HEK293 (cell line): ENCODE measurements at regions not wholly inside any gene's neighbourhood (a gene's known extent, or its start where the extent isn't known, plus 50 kb on each side); places are given as distances from the start of the nearest gene placed in this dataset.

Source experiments
- ATF2 ChIP-seq: fragments of 450-650 bp; formaldehyde crosslinking; IDR thresholded peaks from 2 replicates; pipeline ENCODE4 v1.5.1; 2016; ENCODE audit warnings: missing biosample characterization, missing genetic modification characterization, low read depth
- BCL11A ChIP-seq: fragments of 450-650 bp; formaldehyde crosslinking; IDR thresholded peaks from 2 replicates; pipeline ENCODE4 v1.5.1; 2016; ENCODE audit warnings: low read depth, missing biosample characterization, missing genetic modification characterization
- CTCF ChIP-seq: fragments of 450-650 bp; formaldehyde crosslinking; IDR thresholded peaks from 2 replicates; pipeline ENCODE4 v1.5.1; 2016; ENCODE audit warnings: missing biosample characterization, missing genetic modification characterization
- SP2 ChIP-seq: fragments of 450-650 bp; formaldehyde crosslinking; IDR thresholded peaks from 2 replicates; pipeline ENCODE4 v1.5.1; 2016; ENCODE audit warnings: missing biosample characterization, missing genetic modification characterization
- ZBTB26 ChIP-seq: fragments of 450-650 bp; formaldehyde crosslinking; optimal IDR thresholded peaks from 2 replicates; pipeline ENCODE3; 2016; ENCODE audit warnings: missing biosample characterization, mild to moderate bottlenecking, missing genetic modification characterization
- ZBTB44 ChIP-seq: fragments of 450-650 bp; IDR thresholded peaks from 2 replicates; pipeline ENCODE4 v1.5.1; 2018; ENCODE audit warnings: missing biosample characterization, mild to moderate bottlenecking, missing genetic modification characterization
- ZEB2 ChIP-seq: fragments of 450-650 bp; formaldehyde crosslinking; IDR thresholded peaks from 2 replicates; pipeline ENCODE4 v1.5.1; 2016; ENCODE audit warnings: missing biosample characterization, missing genetic modification characterization
- ZNF132 ChIP-seq: fragments of 450-650 bp; formaldehyde crosslinking; IDR thresholded peaks from 2 replicates; pipeline ENCODE4 v1.5.1; 2017; ENCODE audit warnings: missing biosample characterization, missing genetic modification characterization, borderline replicate concordance
- ZNF184 ChIP-seq: fragments of 450-650 bp; IDR thresholded peaks from 2 replicates; pipeline ENCODE4 v1.5.1; 2018; ENCODE audit warnings: missing biosample characterization, mild to moderate bottlenecking, missing genetic modification characterization
- ZNF366 ChIP-seq: fragments of 450-650 bp; formaldehyde crosslinking; conservative IDR thresholded peaks from 2 replicates; pipeline ENCODE4 v1.5.1; 2016; ENCODE audit warnings: missing biosample characterization, missing genetic modification characterization
- ZNF488 ChIP-seq: fragments of 450-650 bp; formaldehyde crosslinking; IDR thresholded peaks from 2 replicates; pipeline ENCODE4 v1.5.1; 2016; ENCODE audit warnings: missing biosample characterization, missing genetic modification characterization
- ZNF560 ChIP-seq: fragments of 450-650 bp; formaldehyde crosslinking; IDR thresholded peaks from 2 replicates; pipeline ENCODE4 v1.5.1; 2017; ENCODE audit warnings: missing biosample characterization, missing genetic modification characterization, borderline replicate concordance
- ZNF658 ChIP-seq: fragments of 450-650 bp; formaldehyde crosslinking; IDR thresholded peaks from 2 replicates; pipeline ENCODE4; 2016; ENCODE audit warnings: missing biosample characterization, missing genetic modification characterization
- ZNF830 ChIP-seq: fragments of 450-650 bp; IDR thresholded peaks from 2 replicates; pipeline ENCODE4 v1.5.0; 2018; ENCODE audit warnings: missing biosample characterization, missing genetic modification characterization, low read depth, mild to moderate bottlenecking, moderate library complexity

- TF ChIP-seq CTCF (tag by site-specific recombination) (no peak), ATF2 (no peak), ZNF488 (tag by site-specific recombination) (no peak), ZEB2 (tag by site-specific recombination) (no peak), ZNF366 (no peak), ZNF132 (tag by site-specific recombination) (no peak), BCL11A (tag by site-specific recombination) (no peak), ZBTB44 (tag by site-specific recombination) (no peak), SP2 (tag by site-specific recombination) (no peak), ZNF560 (tag by site-specific recombination) (no peak), ZBTB26 (tag by site-specific recombination) (no peak), ZNF658 (tag by site-specific recombination) (no peak), ZNF184 (tag by site-specific recombination) (no peak), ZNF830 (no peak)
Observed at GRCh38 chr1:36729716-36730510, 247.2 kb upstream of the CSF3R start.
